HG03558 (cell line): ENCODE measurements at regions not wholly inside any gene's neighbourhood (a gene's known extent, or its start where the extent isn't known, plus 50 kb on each side); places are given as distances from the start of the nearest gene placed in this dataset.

Source experiments
- ATAC-seq: cut with Tn5 transposase; IDR thresholded peaks from one replicate; pipeline ENCODE4 v1.9.1; 2021; ENCODE audit warnings: moderate number of reproducible peaks; ENCODE audit not compliant: unreplicated experiment; ENCODE audit errors: extremely low read depth

- ATAC-seq: no peak
These were observed 75.4 kb upstream of the AKAP13 start for GRCh38 chr15:85305050-85305449.

GRCh38 chr15:85306946-85307686 lies 73.3 kb upstream of the AKAP13 start:
- ATAC-seq: no peak

- ATAC-seq: no peak
These were observed 72.7 kb upstream of the AKAP13 start for GRCh38 chr15:85307687-85308045.

- ATAC-seq: no peak
These were observed 68.8 kb upstream of the AKAP13 start for GRCh38 chr15:85311647-85312046.

GRCh38 chr15:85312486-85312885 lies 67.9 kb upstream of the AKAP13 start:
- ATAC-seq: peak; percentile 89

- ATAC-seq: no peak
These were observed 67.5 kb upstream of the AKAP13 start for GRCh38 chr15:85312929-85313331.

GRCh38 chr15:85313339-85313738 lies 67.1 kb upstream of the AKAP13 start:
- no peak for ATAC-seq

- no peak for ATAC-seq
These were observed 66.3 kb upstream of the AKAP13 start for GRCh38 chr15:85314146-85314545.

GRCh38 chr15:85314633-85315032 lies 65.8 kb upstream of the AKAP13 start:
- no peak for ATAC-seq

- no peak for ATAC-seq
These were observed 64.0 kb upstream of the AKAP13 start for GRCh38 chr15:85316244-85316934.

- ATAC-seq: peak; percentile 82
These were observed 62.2 kb upstream of the AKAP13 start for GRCh38 chr15:85318048-85318731.

GRCh38 chr15:85318732-85319076 lies 61.7 kb upstream of the AKAP13 start:
- ATAC-seq: no peak

- no peak for ATAC-seq
These were observed 56.2 kb upstream of the AKAP13 start for GRCh38 chr15:85324202-85324601.

GRCh38 chr15:85325834-85326233 lies 54.6 kb upstream of the AKAP13 start:
- ATAC-seq: no peak

- no peak for ATAC-seq
These were observed 54.1 kb upstream of the AKAP13 start for GRCh38 chr15:85326291-85326690.

GRCh38 chr15:85327820-85328219 lies 52.6 kb upstream of the AKAP13 start:
- no peak for ATAC-seq

GRCh38 chr15:85329561-85330422 lies 50.6 kb upstream of the AKAP13 start:
- ATAC-seq: peak; percentile 33
